ENCODE measurements at regions not wholly inside any gene's neighbourhood (a gene's known extent, or its start where the extent isn't known, plus 50 kb on each side); places are given as distances from the start of the nearest gene placed in this dataset.
A peak's percentile ranks its signal among the peaks of the same experiment; 100 is the strongest.
"Not testable (repeated sequence)": the region's sequence is repeated elsewhere in the genome, so short reads cannot be mapped to it uniquely, and the experiment has no call there.

DNA sequence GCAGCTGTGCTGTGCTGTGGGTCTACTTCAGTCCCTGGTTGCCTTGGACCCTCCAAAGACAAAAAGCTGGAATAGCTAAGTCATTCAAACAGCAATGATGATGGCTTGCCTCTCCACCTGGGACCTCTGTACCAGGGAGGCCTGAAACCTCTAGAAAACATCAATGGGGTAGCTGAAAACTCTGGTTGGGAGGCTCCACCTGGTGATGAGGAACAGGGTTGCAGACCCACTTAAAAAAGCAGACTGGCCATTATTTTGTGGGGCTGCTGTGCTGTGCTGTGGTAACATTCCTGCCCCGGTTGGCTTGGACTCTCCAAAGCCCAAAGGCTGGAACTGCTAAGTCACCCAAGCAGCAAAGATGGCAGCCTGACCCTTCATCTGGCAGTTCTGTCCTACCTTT, 839.3 kb upstream of the ARRDC3 start:
- H3K9me3 ChIP-seq (ENCODE audit: low read length), result no peaks in the 10 kb centered on the region
- H3K9me2 ChIP-seq (ENCODE audit: low read depth, low read length), result no peaks in the 10 kb centered on the region
- TF ChIP-seq EZH2 (IDR thresholded peaks at IDR 0.05; ENCODE audit: borderline replicate concordance, low read length), result no peak
- TF ChIP-seq, protein P1, sequence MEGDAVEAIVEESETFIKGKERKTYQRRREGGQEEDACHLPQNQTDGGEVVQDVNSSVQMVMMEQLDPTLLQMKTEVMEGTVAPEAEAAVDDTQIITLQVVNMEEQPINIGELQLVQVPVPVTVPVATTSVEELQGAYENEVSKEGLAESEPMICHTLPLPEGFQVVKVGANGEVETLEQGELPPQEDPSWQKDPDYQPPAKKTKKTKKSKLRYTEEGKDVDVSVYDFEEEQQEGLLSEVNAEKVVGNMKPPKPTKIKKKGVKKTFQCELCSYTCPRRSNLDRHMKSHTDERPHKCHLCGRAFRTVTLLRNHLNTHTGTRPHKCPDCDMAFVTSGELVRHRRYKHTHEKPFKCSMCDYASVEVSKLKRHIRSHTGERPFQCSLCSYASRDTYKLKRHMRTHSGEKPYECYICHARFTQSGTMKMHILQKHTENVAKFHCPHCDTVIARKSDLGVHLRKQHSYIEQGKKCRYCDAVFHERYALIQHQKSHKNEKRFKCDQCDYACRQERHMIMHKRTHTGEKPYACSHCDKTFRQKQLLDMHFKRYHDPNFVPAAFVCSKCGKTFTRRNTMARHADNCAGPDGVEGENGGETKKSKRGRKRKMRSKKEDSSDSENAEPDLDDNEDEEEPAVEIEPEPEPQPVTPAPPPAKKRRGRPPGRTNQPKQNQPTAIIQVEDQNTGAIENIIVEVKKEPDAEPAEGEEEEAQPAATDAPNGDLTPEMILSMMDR (IDR thresholded peaks at IDR 0.05; ENCODE audit: low read length), result peak; percentile 17; the same call in 1 of the 2 replicates
- H3F3A ChIP-seq (ENCODE audit: insufficient read depth, low read length), result no peaks in the 10 kb centered on the region
- no peak overlapping the region for H3K9ac ChIP-seq (ENCODE audit: low read length)
- H3K36me3 ChIP-seq (ENCODE audit: insufficient read depth, low read length), result no peaks in the 10 kb centered on the region
- no peak overlapping the region for H2AFZ ChIP-seq (ENCODE audit: low read length)
- H3K4me1 ChIP-seq (ENCODE audit: insufficient read depth, low read length, severe bottlenecking), result no peaks in the 10 kb centered on the region
- no peak overlapping the region for H3K4me2 ChIP-seq (ENCODE audit: low read length)
- no peaks in the 10 kb centered on the region for H4K20me1 ChIP-seq (ENCODE audit: insufficient read depth, low read length)
- no peak overlapping the region for H3K4me3 ChIP-seq (ENCODE audit: low read depth, low read length, poor library complexity, severe bottlenecking)
- H3K27me3 ChIP-seq (ENCODE audit: insufficient read depth, low read length), result no peaks in the 10 kb centered on the region
- no peaks in the 10 kb centered on the region for H3K79me2 ChIP-seq (ENCODE audit: insufficient read depth, low read length)
- H3K27ac ChIP-seq (ENCODE audit: low read depth, low read length, poor library complexity, severe bottlenecking), result no peak overlapping the region

DNA sequence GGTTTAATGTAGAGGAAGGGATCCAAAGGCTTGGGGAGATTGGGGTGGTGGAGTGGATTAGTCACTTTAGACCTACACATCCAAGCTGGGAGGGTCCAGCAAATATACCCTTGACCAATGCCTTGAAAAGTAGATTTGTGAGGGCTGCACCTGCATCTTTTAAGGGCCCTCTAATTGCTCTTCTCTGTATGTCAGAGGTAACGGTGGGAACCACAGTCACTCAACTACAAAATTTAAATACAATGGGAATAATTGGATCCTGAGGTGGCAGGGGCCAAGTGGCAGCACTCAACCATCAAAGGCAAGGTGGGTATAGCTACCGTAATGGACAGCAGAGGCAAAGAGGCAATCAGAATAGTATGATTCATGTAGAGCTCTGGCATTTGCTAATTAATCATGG, 833.7 kb upstream of the ARRDC3 start:
- not testable (repeated sequence) for H3K4me2 ChIP-seq (ENCODE audit: low read length); H3K27me3 ChIP-seq (ENCODE audit: insufficient read depth, low read length); H4K20me1 ChIP-seq (ENCODE audit: insufficient read depth, low read length); H3F3A ChIP-seq (ENCODE audit: insufficient read depth, low read length); H3K4me1 ChIP-seq (ENCODE audit: insufficient read depth, low read length, severe bottlenecking); H3K9ac ChIP-seq (ENCODE audit: low read length); H2AFZ ChIP-seq (ENCODE audit: low read length); H3K36me3 ChIP-seq (ENCODE audit: insufficient read depth, low read length); H3K79me2 ChIP-seq (ENCODE audit: insufficient read depth, low read length); H3K27ac ChIP-seq (ENCODE audit: low read depth, low read length, poor library complexity, severe bottlenecking); H3K9me2 ChIP-seq (ENCODE audit: low read depth, low read length); H3K4me3 ChIP-seq (ENCODE audit: low read depth, low read length, poor library complexity, severe bottlenecking); H3K9me3 ChIP-seq (ENCODE audit: low read length)

DNA sequence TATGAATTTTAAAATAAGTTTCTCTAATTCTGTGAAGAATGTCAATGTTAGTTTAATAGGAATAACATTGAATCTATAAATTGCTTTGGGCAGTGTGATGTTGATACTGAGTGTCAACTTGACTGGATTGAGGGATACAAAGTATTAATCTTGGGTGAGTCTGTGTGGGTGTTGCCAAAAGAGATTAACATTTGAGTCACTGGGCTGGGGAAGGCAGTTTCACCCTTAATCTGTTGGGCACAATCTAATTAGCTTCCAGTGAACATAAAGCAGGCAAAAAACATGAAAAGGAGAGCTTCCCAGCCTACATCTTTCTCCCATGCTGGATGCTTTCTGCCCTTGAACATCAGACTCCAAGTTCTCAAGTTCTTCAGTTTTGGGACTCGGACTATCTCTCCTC, 832.0 kb upstream of the ARRDC3 start:
- H3F3A ChIP-seq (ENCODE audit: insufficient read depth, low read length), result no peaks in the 10 kb centered on the region
- H3K79me2 ChIP-seq (ENCODE audit: insufficient read depth, low read length), result no peaks in the 10 kb centered on the region
- no peaks in the 10 kb centered on the region for H3K4me1 ChIP-seq (ENCODE audit: insufficient read depth, low read length, severe bottlenecking)
- no peak for TF ChIP-seq EZH2 (IDR thresholded peaks at IDR 0.05; ENCODE audit: borderline replicate concordance, low read length)
- TF ChIP-seq, protein P1 (IDR thresholded peaks at IDR 0.05; ENCODE audit: low read length), result no peak
- no peak overlapping the region for H2AFZ ChIP-seq (ENCODE audit: low read length)
- H3K4me3 ChIP-seq (ENCODE audit: low read depth, low read length, poor library complexity, severe bottlenecking), result no peak overlapping the region
- no peak overlapping the region for H3K4me2 ChIP-seq (ENCODE audit: low read length)
- H3K27me3 ChIP-seq (ENCODE audit: insufficient read depth, low read length), result no peaks in the 10 kb centered on the region
- H4K20me1 ChIP-seq (ENCODE audit: insufficient read depth, low read length), result no peaks in the 10 kb centered on the region
- H3K36me3 ChIP-seq (ENCODE audit: insufficient read depth, low read length), result no peaks in the 10 kb centered on the region
- no peak overlapping the region for H3K27ac ChIP-seq (ENCODE audit: low read depth, low read length, poor library complexity, severe bottlenecking)
- H3K9ac ChIP-seq (ENCODE audit: low read length), result no peak overlapping the region
- H3K9me2 ChIP-seq (ENCODE audit: low read depth, low read length), result no peaks in the 10 kb centered on the region
- H3K9me3 ChIP-seq (ENCODE audit: low read length), result no peaks in the 10 kb centered on the region

DNA sequence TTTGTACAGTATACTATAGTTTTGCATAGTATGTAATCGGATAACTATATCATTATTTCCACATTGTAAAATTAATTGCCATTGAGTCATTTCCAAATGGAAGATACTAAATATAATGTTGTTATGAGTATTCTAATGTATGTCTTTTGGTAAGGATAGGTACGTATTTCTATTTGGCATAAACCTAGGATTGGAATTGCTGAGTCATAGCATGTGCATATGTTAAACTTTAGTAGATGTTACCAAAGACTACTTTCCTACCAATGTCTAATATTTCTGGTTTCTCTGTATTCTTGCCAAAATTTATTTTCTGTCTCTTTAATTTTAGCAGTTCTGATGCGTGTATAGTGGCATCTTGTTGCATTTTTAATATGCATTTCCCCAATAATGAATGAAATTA, 825.1 kb upstream of the ARRDC3 start:
- Histone ChIP-seq H3K9me3 (ENCODE audit: low read length) (no peaks in the 10 kb centered on the region), H3K36me3 (ENCODE audit: insufficient read depth, low read length) (no peaks in the 10 kb centered on the region), H3K4me3 (ENCODE audit: low read depth, low read length, poor library complexity, severe bottlenecking) (no peak overlapping the region), H3K9me2 (ENCODE audit: low read depth, low read length) (no peaks in the 10 kb centered on the region), H3K9ac (ENCODE audit: low read length) (no peak overlapping the region), H2AFZ (ENCODE audit: low read length) (no peak overlapping the region), H4K20me1 (ENCODE audit: insufficient read depth, low read length) (no peaks in the 10 kb centered on the region), H3K4me2 (ENCODE audit: low read length) (no peak overlapping the region), H3K4me1 (ENCODE audit: insufficient read depth, low read length, severe bottlenecking) (no peaks in the 10 kb centered on the region), H3K27me3 (ENCODE audit: insufficient read depth, low read length) (no peaks in the 10 kb centered on the region), H3F3A (ENCODE audit: insufficient read depth, low read length) (no peaks in the 10 kb centered on the region), H3K79me2 (ENCODE audit: insufficient read depth, low read length) (no peaks in the 10 kb centered on the region), H3K27ac (ENCODE audit: low read depth, low read length, poor library complexity, severe bottlenecking) (no peak overlapping the region)
- no peak for TF ChIP-seq EZH2 (IDR thresholded peaks at IDR 0.05; ENCODE audit: borderline replicate concordance, low read length)
- TF ChIP-seq, protein P1 (IDR thresholded peaks at IDR 0.05; ENCODE audit: low read length), result no peak

All from OCI-LY1 (cell line).